Keratinocyte (primary cell): ENCODE measurements at regions not wholly inside any gene's neighbourhood (a gene's known extent, or its start where the extent isn't known, plus 50 kb on each side); places are given as distances from the start of the nearest gene placed in this dataset.
"Not testable (repeated sequence)": the region's sequence is repeated elsewhere in the genome, so short reads cannot be mapped to it uniquely, and the experiment has no call there.

ENCODE experiments used
- DNase-seq: peaks from one replicate; pipeline ENCODE4 v3.0.0-alpha.2; 2011; ENCODE audit warnings: low read depth, missing footprints, low spot score
- FAIRE-seq: peaks from 2 replicates; lab custom pipeline; 2011; peaks lifted over from hg19 to GRCh38; lab: Jason Lieb, UNC
- H2AFZ ChIP-seq: 2 replicates; pipeline ENCODE4 v1.6.0; 2012; ENCODE audit warnings: low read length, control low read depth, inconsistent platforms; ENCODE audit not compliant: control insufficient read depth
- H3K27ac ChIP-seq: 2 replicates; pipeline ENCODE4 v1.5.1; 2011; ENCODE audit warnings: low read length; ENCODE audit not compliant: control insufficient read depth, insufficient read depth
- H3K27me3 ChIP-seq: 3 replicates; pipeline ENCODE4 v1.6.0; 2011; ENCODE audit warnings: low read length; ENCODE audit not compliant: control insufficient read depth, insufficient read depth; ENCODE audit errors: extremely low read depth
- H3K36me3 ChIP-seq, 2 experiments: 2 replicates in 1 of 2; 3 replicates in 1 of 2; pipeline ENCODE4 v1.5.1; 2011; ENCODE audit warnings: low read length in 2 of 2, mild to moderate bottlenecking in 1 of 2; ENCODE audit not compliant: control insufficient read depth in 2 of 2, insufficient read depth in 2 of 2; ENCODE audit errors: extremely low read depth in 1 of 2
- H3K4me1 ChIP-seq: 3 replicates; pipeline ENCODE4 v1.5.1; 2011; ENCODE audit warnings: low read length; ENCODE audit not compliant: control insufficient read depth, insufficient read depth; ENCODE audit errors: extremely low read depth
- H3K4me2 ChIP-seq: 3 replicates; pipeline ENCODE4 v1.6.0; 2011; ENCODE audit warnings: low read depth, low read length; ENCODE audit not compliant: control insufficient read depth, insufficient read depth; ENCODE audit errors: extremely low read depth
- H3K4me3 ChIP-seq, 3 experiments: fragments of 200-600 bp in 1 of 3; sonication (generic) in 1 of 3; 2 replicates in 2 of 3; 3 replicates in 1 of 3; pipeline ENCODE4 v1.5.1; 2011 to 2016; ENCODE audit warnings: low read length in 3 of 3, mild to moderate bottlenecking in 3 of 3, control low read depth in 2 of 3, inconsistent platforms in 1 of 3, low read depth in 1 of 3, mixed read lengths in 1 of 3, mixed run types in 1 of 3, moderate library complexity in 1 of 3; ENCODE audit not compliant: control insufficient read depth in 2 of 3, insufficient read depth in 2 of 3; ENCODE audit errors: extremely low read depth in 1 of 3
- H3K79me2 ChIP-seq: 2 replicates; pipeline ENCODE4 v1.6.0; 2012; ENCODE audit warnings: low read length; ENCODE audit not compliant: control insufficient read depth, insufficient read depth
- H3K9ac ChIP-seq: 3 replicates; pipeline ENCODE4 v1.6.0; 2011; ENCODE audit warnings: low read length; ENCODE audit not compliant: control insufficient read depth, insufficient read depth; ENCODE audit errors: extremely low read depth
- H3K9me1 ChIP-seq: 3 replicates; pipeline ENCODE4 v1.6.0; 2011; ENCODE audit warnings: low read length; ENCODE audit not compliant: control insufficient read depth, insufficient read depth; ENCODE audit errors: extremely low read depth
- H3K9me3 ChIP-seq: 2 replicates; pipeline ENCODE4 v1.5.1; 2012; ENCODE audit warnings: low read depth, low read length; ENCODE audit not compliant: control insufficient read depth
- H4K20me1 ChIP-seq: 3 replicates; pipeline ENCODE4 v1.6.0; 2011; ENCODE audit warnings: low read length; ENCODE audit not compliant: control insufficient read depth, insufficient read depth; ENCODE audit errors: extremely low read depth
- EZH2 ChIP-seq: IDR thresholded peaks from one replicate; pipeline ENCODE4 v1.6.1; 2012; ENCODE audit warnings: inconsistent platforms, mild to moderate bottlenecking, low read length, moderate library complexity
- dilution Hi-C: fragments of 300-500 bp; cut with MboI; formaldehyde crosslinking; loops from one replicate; pipeline ENCODE4 v1.7.0; 2020; ENCODE audit warnings: low sequenced_read_pairs; ENCODE audit not compliant: extremely low pct_ligation_motif_present
- TF ChIP-seq, protein P1 (sequence below), 3 experiments: IDR thresholded peaks in 1 of 3; conservative IDR thresholded peaks in 1 of 3; optimal IDR thresholded peaks in 1 of 3; 2 replicates in 2 of 3; 3 replicates in 1 of 3; pipeline versions ENCODE3 to v1.5.1; 2011; ENCODE audit warnings: low read length in 3 of 3, mild to moderate bottlenecking in 3 of 3, moderate library complexity in 2 of 3, control low read depth in 1 of 3, inconsistent platforms in 1 of 3; ENCODE audit not compliant: insufficient read depth in 2 of 3; ENCODE audit errors: extremely low read depth in 1 of 3

DNA sequence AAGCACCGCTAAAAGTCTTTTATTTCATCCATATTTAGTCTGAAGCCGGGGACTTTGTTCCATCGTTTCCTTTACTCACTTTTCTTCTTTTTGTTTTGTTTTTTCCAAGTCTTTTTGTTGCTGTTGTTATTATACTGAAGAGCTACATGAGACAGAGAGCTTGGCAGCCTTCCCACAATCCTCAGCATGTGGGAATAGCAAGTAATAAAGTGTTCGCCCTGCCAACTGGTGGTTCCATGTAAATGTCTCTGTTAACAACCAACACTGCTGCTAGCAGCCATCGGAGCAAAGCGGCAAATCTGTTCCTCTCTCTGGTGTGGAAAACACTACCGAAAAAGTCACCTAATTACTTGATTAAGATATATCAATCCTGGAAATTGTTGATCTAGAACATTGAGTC lies 437.8 kb upstream of the ID4 start:
- Histone ChIP-seq H2AFZ (no peak overlapping the region), H3K27me3 (no peaks in the 10 kb centered on the region), H3K4me3 (no peak overlapping the region), H3K4me1 (no peaks in the 10 kb centered on the region), H4K20me1 (no peaks in the 10 kb centered on the region), H3K36me3 (no peaks in the 10 kb centered on the region), H3K27ac (no peak overlapping the region), H3K79me2 (no peaks in the 10 kb centered on the region), H3K4me2 (no peak overlapping the region), H3K9me3 (no peaks in the 10 kb centered on the region), H3K9me1 (no peaks in the 10 kb centered on the region), H3K9ac (no peak overlapping the region)
- TF ChIP-seq, protein P1, sequence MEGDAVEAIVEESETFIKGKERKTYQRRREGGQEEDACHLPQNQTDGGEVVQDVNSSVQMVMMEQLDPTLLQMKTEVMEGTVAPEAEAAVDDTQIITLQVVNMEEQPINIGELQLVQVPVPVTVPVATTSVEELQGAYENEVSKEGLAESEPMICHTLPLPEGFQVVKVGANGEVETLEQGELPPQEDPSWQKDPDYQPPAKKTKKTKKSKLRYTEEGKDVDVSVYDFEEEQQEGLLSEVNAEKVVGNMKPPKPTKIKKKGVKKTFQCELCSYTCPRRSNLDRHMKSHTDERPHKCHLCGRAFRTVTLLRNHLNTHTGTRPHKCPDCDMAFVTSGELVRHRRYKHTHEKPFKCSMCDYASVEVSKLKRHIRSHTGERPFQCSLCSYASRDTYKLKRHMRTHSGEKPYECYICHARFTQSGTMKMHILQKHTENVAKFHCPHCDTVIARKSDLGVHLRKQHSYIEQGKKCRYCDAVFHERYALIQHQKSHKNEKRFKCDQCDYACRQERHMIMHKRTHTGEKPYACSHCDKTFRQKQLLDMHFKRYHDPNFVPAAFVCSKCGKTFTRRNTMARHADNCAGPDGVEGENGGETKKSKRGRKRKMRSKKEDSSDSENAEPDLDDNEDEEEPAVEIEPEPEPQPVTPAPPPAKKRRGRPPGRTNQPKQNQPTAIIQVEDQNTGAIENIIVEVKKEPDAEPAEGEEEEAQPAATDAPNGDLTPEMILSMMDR (optimal IDR thresholded peaks at IDR 0.05 in 1 of 3, IDR thresholded peaks at IDR 0.05 in 1 of 3, conservative IDR thresholded peaks at IDR 0.05 in 1 of 3; ENCODE audit: extremely low read depth in 1 of 3, insufficient read depth in 2 of 3, low read length in 3 of 3): no peak
- no peak for TF ChIP-seq EZH2
- no peak for FAIRE-seq
- DNase-seq: no peak
- dilution Hi-C loops: no loop called here

DNA sequence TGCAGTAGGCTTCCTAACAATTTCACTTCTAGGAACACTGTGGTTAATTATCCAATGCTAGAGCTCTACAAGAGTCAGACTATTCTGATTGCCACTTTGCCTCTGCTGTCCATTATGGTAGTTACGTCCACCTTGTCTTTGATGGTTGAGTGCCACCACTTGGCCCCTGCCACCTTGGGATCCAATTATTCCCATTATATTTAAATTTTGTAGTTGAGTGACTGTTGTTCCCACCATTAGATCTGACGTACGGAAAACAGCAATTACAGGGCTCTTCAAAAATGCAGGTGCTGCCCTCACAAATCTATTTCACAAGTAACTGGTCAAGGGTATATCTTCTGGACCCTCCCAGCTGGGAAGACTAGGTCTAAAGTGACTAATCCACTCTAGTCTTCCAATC lies 432.3 kb upstream of the ID4 start:
- H3K27ac ChIP-seq, H3K9me3 ChIP-seq, H3K36me3 ChIP-seq, DNase-seq, H2AFZ ChIP-seq, H3K79me2 ChIP-seq, H3K4me1 ChIP-seq, H4K20me1 ChIP-seq, H3K27me3 ChIP-seq, H3K9me1 ChIP-seq, H3K4me3 ChIP-seq, dilution Hi-C loops, H3K9ac ChIP-seq, FAIRE-seq, H3K4me2 ChIP-seq: not testable (repeated sequence)

DNA sequence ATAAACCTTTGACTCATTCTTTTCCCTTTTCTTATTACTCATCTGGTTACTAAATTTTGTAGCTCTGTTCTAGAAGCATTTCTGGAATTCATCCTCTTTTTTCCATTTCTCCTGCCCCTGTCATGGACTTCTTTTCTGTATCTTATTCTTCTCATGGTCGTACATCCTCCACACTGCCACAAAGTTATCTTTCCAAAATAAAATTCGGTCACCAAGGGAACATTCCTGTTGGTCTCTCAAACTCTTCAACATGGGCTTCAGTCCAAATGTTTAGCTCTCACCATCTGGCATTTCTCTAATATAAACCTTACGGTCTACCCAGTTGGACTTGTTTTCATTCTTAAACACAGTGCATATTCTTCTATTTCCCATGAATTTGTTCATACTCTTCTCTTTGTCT lies 428.8 kb upstream of the ID4 start:
- Histone ChIP-seq H3K9me1 (no peaks in the 10 kb centered on the region), H3K36me3 (no peaks in the 10 kb centered on the region), H3K79me2 (no peaks in the 10 kb centered on the region), H3K4me3 (no peak overlapping the region), H3K4me2 (no peak overlapping the region), H3K27me3 (no peaks in the 10 kb centered on the region), H3K9ac (no peak overlapping the region), H4K20me1 (no peaks in the 10 kb centered on the region), H3K4me1 (peaks cover 24% of the 10 kb centered on the region), H3K9me3 (peaks cover 5% of the 10 kb centered on the region), H2AFZ (no peak overlapping the region), H3K27ac (no peak overlapping the region)
- TF ChIP-seq, protein P1 (optimal IDR thresholded peaks at IDR 0.05 in 1 of 3, IDR thresholded peaks at IDR 0.05 in 1 of 3, conservative IDR thresholded peaks at IDR 0.05 in 1 of 3; ENCODE audit: extremely low read depth in 1 of 3, insufficient read depth in 2 of 3, low read length in 3 of 3): no peak
- no peak for TF ChIP-seq EZH2
- dilution Hi-C loops: no loop called here
- FAIRE-seq (no peak), DNase-seq (no peak)
